HCT116 (cell line): ENCODE measurements at regions not wholly inside any gene's neighbourhood (a gene's known extent, or its start where the extent isn't known, plus 50 kb on each side); places are given as distances from the start of the nearest gene placed in this dataset.

ENCODE experiments used
- ATAC-seq: fragments of 200-7000 bp; cut with Tn5 transposase; 2 replicates; pipeline ENCODE4 v1.9.1; 2020; ENCODE audit warnings: mild to moderate bottlenecking, moderate library complexity
- BruUV-seq: library from RNA; stranded (reverse); fragments of 400-500 nt; replicated peaks from 2 replicates; lab custom pipeline; 2021; lab: Mats Ljungman, UMichigan
- CTCF ChIA-PET: fragments of 300-600 bp; sonication (Branson Sonifier 250); formaldehyde crosslinking; loops from one replicate; lab custom pipeline; 2021; ENCODE audit warnings: antibody characterized with exemption; lab: Charles Lee
- POLR2A ChIA-PET: fragments of 300-600, 350-600 bp; sonication (Branson Sonifier 250); formaldehyde crosslinking; loops from one replicate; lab custom pipeline; 2021; ENCODE audit warnings: antibody characterized with exemption; lab: Charles Lee
- RAD21 ChIA-PET, 2 experiments: fragments of 300-600 bp; sonication (Branson Sonifier 250); formaldehyde crosslinking; loops; one replicate each; lab custom pipeline; 2023; ENCODE audit warnings: low total read pairs in 2 of 2; ENCODE audit not compliant: uncharacterized antibody in 2 of 2, unreplicated experiment in 2 of 2, low non-redundant PET in 1 of 2; lab: Charles Lee
- DNase-seq: peaks from one replicate; pipeline ENCODE4 v3.0.0-alpha.2; 2010; ENCODE audit warnings: low read depth, low spot score
- H2AFZ ChIP-seq: fragments of 200-600 bp; shearing (Covaris generic), sonication (generic); 2 replicates; pipeline ENCODE4 v1.6.1; 2017; ENCODE audit warnings: low read depth, mixed run types, mixed read lengths, antibody characterized with exemption, low read length; ENCODE audit not compliant: poor library complexity, severe bottlenecking
- H3K27ac ChIP-seq: 2 replicates; pipeline ENCODE4 v1.5.1; 2012; ENCODE audit warnings: low read depth, low read length
- H3K27me3 ChIP-seq: fragments of 200-600 bp; sonication (generic); 2 replicates; pipeline ENCODE4 v1.6.1; 2016; ENCODE audit warnings: mixed run types, low read length, mixed read lengths; ENCODE audit not compliant: insufficient read depth
- H3K36me3 ChIP-seq, 2 experiments: fragments of 200-500 bp in 1 of 2; fragments of 200-600 bp in 1 of 2; sonication (Bioruptor generic) in 1 of 2; sonication (generic) in 1 of 2; 2 replicates each; pipeline versions ENCODE4 v1.5.1 to v1.6.1; 2014 to 2016; ENCODE audit warnings: low read length in 2 of 2, inconsistent platforms in 1 of 2, mixed read lengths in 1 of 2, mixed run types in 1 of 2; ENCODE audit not compliant: insufficient read depth in 2 of 2, control insufficient read depth in 1 of 2
- H3K4me1 ChIP-seq, 2 experiments: fragments of 200-600 bp in 1 of 2; sonication (generic) in 1 of 2; 2 replicates each; pipeline versions ENCODE4 v1.5.1 to v1.6.1; 2012 to 2017; ENCODE audit warnings: low read length in 2 of 2, inconsistent platforms in 1 of 2, mild to moderate bottlenecking in 1 of 2, mixed read lengths in 1 of 2, mixed run types in 1 of 2, moderate library complexity in 1 of 2; ENCODE audit not compliant: insufficient read depth in 2 of 2, control insufficient read depth in 1 of 2
- H3K4me2 ChIP-seq: fragments of 200-600 bp; sonication (generic); 2 replicates; pipeline ENCODE4 v1.6.1; 2017; ENCODE audit warnings: mixed run types, low read length, mixed read lengths
- H3K4me3 ChIP-seq, 2 experiments: fragments of 200-600 bp in 1 of 2; sonication (generic) in 1 of 2; replicated peaks in 1 of 2; 2 replicates each; pipeline ENCODE4 v1.5.1; 2011 to 2016; ENCODE audit warnings: low read length in 2 of 2, control low read depth in 1 of 2, low read depth in 1 of 2, mild to moderate bottlenecking in 1 of 2, mixed read lengths in 1 of 2, mixed run types in 1 of 2
- H3K79me2 ChIP-seq: fragments of 200-600 bp; sonication (generic); 2 replicates; pipeline ENCODE4 v1.6.1; 2017; ENCODE audit warnings: mild to moderate bottlenecking, mixed run types, low read length, moderate library complexity, mixed read lengths; ENCODE audit not compliant: insufficient read depth
- H3K9ac ChIP-seq: fragments of 200-600 bp; sonication (generic); 2 replicates; pipeline ENCODE4 v1.6.1; 2016; ENCODE audit warnings: low read length, mixed read lengths
- H3K9me2 ChIP-seq: fragments of 200-600 bp; sonication (generic), shearing (Covaris generic); 2 replicates; pipeline ENCODE4 v1.6.1; 2017; ENCODE audit warnings: mixed run types, mild to moderate bottlenecking, moderate library complexity; ENCODE audit not compliant: insufficient read depth
- H3K9me3 ChIP-seq, 2 experiments: fragments of 200-500 bp in 1 of 2; fragments of 200-600 bp in 1 of 2; sonication (Bioruptor generic) in 1 of 2; sonication (generic) in 1 of 2; 2 replicates each; pipeline ENCODE4 v1.6.1; 2014 to 2017; ENCODE audit warnings: low read length in 2 of 2, mixed read lengths in 2 of 2, inconsistent platforms in 1 of 2, low read depth in 1 of 2, mild to moderate bottlenecking in 1 of 2, mixed run types in 1 of 2, moderate library complexity in 1 of 2; ENCODE audit not compliant: control insufficient read depth in 1 of 2, insufficient read depth in 1 of 2
- H4K20me1 ChIP-seq: fragments of 200-600 bp; sonication (generic), shearing (Covaris generic); 2 replicates; pipeline ENCODE4 v1.6.1; 2017; ENCODE audit warnings: mixed run types, mild to moderate bottlenecking, moderate library complexity; ENCODE audit not compliant: insufficient read depth
- CTCF ChIP-seq, 3 experiments: fragments of 200-600 bp in 1 of 3; sonication (generic) in 1 of 3; IDR thresholded peaks in 2 of 3; conservative IDR thresholded peaks in 1 of 3; 2 replicates each; pipeline ENCODE4 v1.5.1; 2012 to 2017; ENCODE audit warnings: low read depth in 2 of 3, low read length in 2 of 3, antibody characterized with exemption in 1 of 3, borderline replicate concordance in 1 of 3, control low read depth in 1 of 3, mild to moderate bottlenecking in 1 of 3, mixed read lengths in 1 of 3, mixed run types in 1 of 3, moderate library complexity in 1 of 3; ENCODE audit not compliant: insufficient read depth in 1 of 3
- EZH2 ChIP-seq: fragments of 200-600 bp; sonication (generic); IDR thresholded peaks from 2 replicates; pipeline ENCODE4 v1.6.1; 2017; ENCODE audit warnings: antibody characterized with exemption, mixed run types
- FOSL1 ChIP-seq: IDR thresholded peaks from 2 replicates; pipeline ENCODE4 v1.6.1; 2012; ENCODE audit warnings: low read depth
- MAX ChIP-seq: IDR thresholded peaks from 2 replicates; pipeline ENCODE4 v1.6.1; 2012
- POLR2AphosphoS5 ChIP-seq: IDR thresholded peaks from 2 replicates; pipeline ENCODE4 v1.6.1; 2011; ENCODE audit warnings: mild to moderate bottlenecking, low read depth, low read length, moderate library complexity
- RAD21 ChIP-seq: IDR thresholded peaks from 2 replicates; pipeline ENCODE4 v1.6.1; 2012; ENCODE audit warnings: low read depth, mild to moderate bottlenecking
- SIN3A ChIP-seq: IDR thresholded peaks from 2 replicates; pipeline ENCODE4 v1.6.1; 2012; ENCODE audit warnings: low read depth
- TCF7L2 ChIP-seq: IDR thresholded peaks from 2 replicates; pipeline ENCODE4 v1.7.0; 2011; ENCODE audit warnings: borderline replicate concordance, inconsistent platforms; ENCODE audit not compliant: insufficient read depth, insufficient read length; ENCODE audit errors: extremely low read depth
- YY1 ChIP-seq: IDR thresholded peaks from 2 replicates; pipeline ENCODE4 v1.6.1; 2011; ENCODE audit warnings: low read length, low read depth, moderate library complexity, mild to moderate bottlenecking; ENCODE audit not compliant: insufficient replicate concordance; ENCODE audit errors: extremely low read depth
- ZFX ChIP-seq: fragments of 450-650 bp; IDR thresholded peaks from 2 replicates; pipeline ENCODE4 v1.6.1; 2017
- ZNF274 ChIP-seq: fragments of 200-500 bp; sonication (Bioruptor generic); IDR thresholded peaks from 2 replicates; pipeline ENCODE4 v1.6.1; 2014; ENCODE audit warnings: mild to moderate bottlenecking, low read depth, low read length, inconsistent platforms
- intact Hi-C: fragments of 100-400 bp; cut with micrococcal nuclease; formaldehyde crosslinking; loops from 2 replicates; pipeline ENCODE4 v1.10.0; 2022

- H3K4me3 ChIP-seq, result no peak overlapping the region
- RAD21 ChIA-PET, result no interaction called here
- H3K9ac ChIP-seq, result no peak overlapping the region
- no peak overlapping the region for H3K4me2 ChIP-seq
- DNase-seq, result no peak
- no TSS peak for BruUV-seq
- no peaks in the 10 kb centered on the region for H3K9me2 ChIP-seq
- no peaks in the 10 kb centered on the region for H3K36me3 ChIP-seq
- H3K27me3 ChIP-seq, result no peaks in the 10 kb centered on the region
- no peak overlapping the region for H3K27ac ChIP-seq
- H3K9me3 ChIP-seq, result no peaks in the 10 kb centered on the region
- CTCF ChIA-PET, result no interaction called here
- ATAC-seq, result no peak
- TF ChIP-seq ZFX, result no peak
- TF ChIP-seq MAX, result no peak
- TF ChIP-seq TCF7L2, result no peak
- TF ChIP-seq YY1, result no peak
- TF ChIP-seq ZNF274, result no peak
- no peak for TF ChIP-seq SIN3A
- no peak for TF ChIP-seq CTCF (IDR thresholded peaks at IDR 0.05 in 2 of 3, conservative IDR thresholded peaks at IDR 0.05 in 1 of 3; ENCODE audit: borderline replicate concordance in 1 of 3, insufficient read depth in 1 of 3, low read depth in 2 of 3, low read length in 2 of 3)
- no peak for TF ChIP-seq RAD21
- TF ChIP-seq EZH2, result no peak
- TF ChIP-seq FOSL1, result no peak
- TF ChIP-seq POLR2AphosphoS5, result no peak
- H4K20me1 ChIP-seq, result no peaks in the 10 kb centered on the region
- POLR2A ChIA-PET, result no interaction called here
- H3K79me2 ChIP-seq, result no peaks in the 10 kb centered on the region
- intact Hi-C loops, result no loop called here
- no peak overlapping the region for H2AFZ ChIP-seq
- H3K4me1 ChIP-seq, result no peaks in the 10 kb centered on the region
Observed at GRCh38 chr7:115649429-115649828, 381.1 kb downstream of the TFEC start.
